Psoas muscle (tissue), 7 donors: ENCODE measurements at regions not wholly inside any gene's neighbourhood (a gene's known extent, or its start where the extent isn't known, plus 50 kb on each side); places are given as distances from the start of the nearest gene placed in this dataset.

Source experiments
- ATAC-seq, 4 donors: fragments of 200-7000 bp; cut with Tn5 transposase; one replicate each; pipeline ENCODE4 v1.9.1; 2020; ENCODE audit warnings: moderate library complexity in 3 of 4, mild to moderate bottlenecking in 2 of 4
- DNase-seq, 2 donors: peaks; one replicate each; pipeline ENCODE4 v3.0.0-alpha.2; 2020
- H3K27ac ChIP-seq: fragments of 200-600 bp; one replicate; pipeline ENCODE4 v1.8.0; 2022
- H3K27me3 ChIP-seq, 3 donors: fragments of 200-600 bp in 1 of 3; one replicate each; pipeline versions ENCODE4 v1.6.1 to v1.8.0; 2013 to 2022; ENCODE audit warnings: low read length in 2 of 3, mild to moderate bottlenecking in 2 of 3, moderate library complexity in 1 of 3; ENCODE audit not compliant: insufficient read depth in 3 of 3
- H3K36me3 ChIP-seq, 2 donors: fragments of 200-600 bp in 1 of 2; one replicate each; pipeline versions ENCODE4 v1.6.1 to v1.8.0; 2013 to 2022; ENCODE audit warnings: low read depth in 1 of 2, mild to moderate bottlenecking in 1 of 2, moderate library complexity in 1 of 2; ENCODE audit not compliant: insufficient read depth in 1 of 2
- H3K4me1 ChIP-seq: fragments of 200-600 bp; one replicate; pipeline ENCODE4 v1.8.0; 2022
- H3K4me3 ChIP-seq: fragments of 200-600 bp; one replicate; pipeline ENCODE4 v1.8.0; 2022; ENCODE audit warnings: mild to moderate bottlenecking
- H3K9me3 ChIP-seq: fragments of 200-600 bp; one replicate; pipeline ENCODE4 v1.8.0; 2022
- WGBS, 3 donors: extraction: QIAGEN DNeasy Blood & Tissue Kit; methylation state at CpG; one replicate each; pipeline versions ENCODE4 v1.1.6 to v1.1.7; 2013; 5-methylcytosine and 5-hydroxymethylcytosine counted together
- intact Hi-C, 2 donors: fragments of 100-400 bp; cut with DNase I; formaldehyde crosslinking; loops; one replicate each; pipeline versions ENCODE4 v1.11.0 to v1.14.2; 2022
- TF ChIP-seq, protein P1 (sequence below): fragments of 200-600 bp; IDR thresholded peaks from one replicate; pipeline ENCODE4 v1.8.0; 2022; ENCODE audit warnings: antibody characterized with exemption
- donor health status: healthy with polysubstance abuse.
- donor health status: DM: no; HTN: no; CAD: no; lungs with moderate emphysema.
- donor health status: Bipolar disorder and iron deficiency.
- donor health status: healthy.
- donor health status: DM: yes; HTN: yes; CAD: no.
- donor health status: DM: no; HTN: no; CAD: no.
- donor health status: DM: yes; HTN: yes; CAD: no.

DNA sequence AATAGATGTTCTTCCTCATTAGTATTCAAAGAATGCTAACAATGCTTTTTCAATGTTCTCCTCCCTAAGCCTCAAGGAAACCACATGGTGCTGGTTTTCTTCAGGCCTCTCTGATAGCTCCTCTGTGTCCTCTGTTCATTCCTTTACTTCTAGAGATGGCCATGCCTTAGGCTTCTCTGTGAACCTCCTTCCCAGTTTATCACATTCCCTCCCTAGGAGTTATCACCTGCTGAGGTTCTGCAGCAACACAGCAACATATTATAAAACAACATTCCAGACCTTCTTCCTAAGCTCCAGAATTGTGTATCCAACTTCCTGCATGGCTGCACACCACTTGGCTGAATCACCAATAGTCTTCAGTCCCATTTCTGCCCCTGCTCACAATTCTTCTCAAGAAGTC, 325.5 kb downstream of the IRS1 start:
- TF ChIP-seq, protein P1, sequence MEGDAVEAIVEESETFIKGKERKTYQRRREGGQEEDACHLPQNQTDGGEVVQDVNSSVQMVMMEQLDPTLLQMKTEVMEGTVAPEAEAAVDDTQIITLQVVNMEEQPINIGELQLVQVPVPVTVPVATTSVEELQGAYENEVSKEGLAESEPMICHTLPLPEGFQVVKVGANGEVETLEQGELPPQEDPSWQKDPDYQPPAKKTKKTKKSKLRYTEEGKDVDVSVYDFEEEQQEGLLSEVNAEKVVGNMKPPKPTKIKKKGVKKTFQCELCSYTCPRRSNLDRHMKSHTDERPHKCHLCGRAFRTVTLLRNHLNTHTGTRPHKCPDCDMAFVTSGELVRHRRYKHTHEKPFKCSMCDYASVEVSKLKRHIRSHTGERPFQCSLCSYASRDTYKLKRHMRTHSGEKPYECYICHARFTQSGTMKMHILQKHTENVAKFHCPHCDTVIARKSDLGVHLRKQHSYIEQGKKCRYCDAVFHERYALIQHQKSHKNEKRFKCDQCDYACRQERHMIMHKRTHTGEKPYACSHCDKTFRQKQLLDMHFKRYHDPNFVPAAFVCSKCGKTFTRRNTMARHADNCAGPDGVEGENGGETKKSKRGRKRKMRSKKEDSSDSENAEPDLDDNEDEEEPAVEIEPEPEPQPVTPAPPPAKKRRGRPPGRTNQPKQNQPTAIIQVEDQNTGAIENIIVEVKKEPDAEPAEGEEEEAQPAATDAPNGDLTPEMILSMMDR = no peak
- Histone ChIP-seq H3K9me3 (no peaks in the 10 kb centered on the region), H3K4me1 (peaks cover 18% of the 10 kb centered on the region), H3K4me3 (no peak overlapping the region), H3K36me3 (no peaks in the 10 kb centered on the region), H3K27me3 (no peaks in the 10 kb centered on the region), H3K27ac (no peak overlapping the region)
- ATAC-seq (no peak), DNase-seq (no peak)
- intact Hi-C loops = no loop called here

DNA sequence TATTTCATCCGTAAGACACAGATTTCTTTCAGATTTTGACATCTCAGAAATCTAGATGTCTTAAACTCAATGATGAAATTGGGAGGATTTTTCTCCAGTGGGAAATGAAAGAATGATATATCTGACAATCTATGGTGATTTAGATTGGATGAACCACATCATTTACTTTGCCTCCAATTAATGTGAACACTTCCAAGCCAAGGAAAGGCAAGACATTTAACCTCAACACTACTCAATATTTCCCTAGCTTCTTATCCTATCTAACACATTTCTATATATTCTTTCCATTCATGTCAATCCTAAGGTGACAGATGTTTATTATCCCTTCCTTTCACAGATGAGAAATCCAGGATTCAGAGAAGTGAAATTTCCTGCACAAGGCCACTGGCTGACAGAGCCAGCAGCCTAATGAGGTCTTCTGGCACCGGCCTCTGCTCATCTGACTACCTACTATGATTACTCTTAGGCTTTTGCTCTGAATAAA, 327.6 kb downstream of the IRS1 start:
- H3K27me3 ChIP-seq = no peaks in the 10 kb centered on the region
- H3K4me1 ChIP-seq = no peaks in the 10 kb centered on the region
- intact Hi-C loops = no loop called here
- ATAC-seq (no peak), DNase-seq (no peak)
- no peaks in the 10 kb centered on the region for H3K9me3 ChIP-seq
- no peak overlapping the region for H3K27ac ChIP-seq
- WGBS, 3 donors = 47 to 49% (median 48%) methylated on average over 2 of the region's 2 CpGs
- H3K36me3 ChIP-seq = no peaks in the 10 kb centered on the region
- no peak overlapping the region for H3K4me3 ChIP-seq
- TF ChIP-seq, protein P1 = no peak

DNA sequence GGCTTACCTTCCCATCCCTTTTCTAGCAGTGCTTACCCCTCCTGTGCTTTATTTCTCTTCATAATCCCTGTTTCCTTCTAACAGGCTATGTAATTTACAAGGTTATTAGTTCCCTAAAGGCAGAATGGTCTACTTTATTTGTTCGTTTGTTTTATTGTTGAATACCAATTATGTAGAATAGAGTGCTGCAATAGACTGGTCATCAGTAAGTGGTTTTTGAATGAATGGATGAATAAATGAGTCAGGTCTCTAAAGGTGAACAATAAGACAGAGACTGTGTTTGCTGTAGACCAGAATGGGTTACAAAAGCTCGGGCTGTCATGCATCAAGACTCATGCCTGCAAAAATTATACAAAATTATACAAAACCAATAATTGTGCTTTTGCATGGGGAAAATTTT, 332.0 kb downstream of the IRS1 start:
- TF ChIP-seq, protein P1 = no peak
- H3K36me3 ChIP-seq = no peaks in the 10 kb centered on the region
- ATAC-seq = no peak
- DNase-seq = no peak
- H3K4me1 ChIP-seq = no peaks in the 10 kb centered on the region
- H3K27me3 ChIP-seq = no peaks in the 10 kb centered on the region
- intact Hi-C loops = no loop called here
- WGBS, 3 donors = 82 to 92% (median 87%) methylated on average over 2 of the region's 2 CpGs
- no peak overlapping the region for H3K27ac ChIP-seq
- H3K4me3 ChIP-seq = no peak overlapping the region
- peaks cover 6% of the 10 kb centered on the region for H3K9me3 ChIP-seq

DNA sequence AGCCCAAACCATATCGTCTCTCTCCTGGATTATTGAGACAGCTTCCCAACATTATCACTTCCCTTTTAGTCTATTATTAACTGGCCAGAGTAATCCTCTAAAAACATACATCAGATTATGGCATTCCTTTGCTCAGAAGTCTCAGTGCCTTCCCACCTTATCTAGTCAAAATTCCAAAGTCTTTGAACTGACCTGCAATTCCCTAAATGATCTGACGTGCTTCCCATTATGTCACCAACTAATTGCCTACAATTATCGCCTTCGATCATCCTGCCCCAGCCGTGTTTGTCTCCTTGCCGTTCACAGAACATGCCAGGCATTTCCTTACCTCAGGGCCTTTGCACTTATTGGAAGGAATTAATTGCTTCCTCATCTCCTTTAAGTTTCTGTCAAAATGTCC, 332.4 kb downstream of the IRS1 start:
- DNase-seq (no peak), ATAC-seq (no peak)
- H3K4me3 ChIP-seq = no peak overlapping the region
- H3K9me3 ChIP-seq = peaks cover 7% of the 10 kb centered on the region
- 63 to 80% (median 72%) methylated on average over 6 of the region's 6 CpGs for WGBS, 3 donors
- intact Hi-C loops = no loop called here
- no peaks in the 10 kb centered on the region for H3K27me3 ChIP-seq
- H3K27ac ChIP-seq = no peak overlapping the region
- no peaks in the 10 kb centered on the region for H3K4me1 ChIP-seq
- TF ChIP-seq, protein P1 = no peak
- H3K36me3 ChIP-seq = no peaks in the 10 kb centered on the region

DNA sequence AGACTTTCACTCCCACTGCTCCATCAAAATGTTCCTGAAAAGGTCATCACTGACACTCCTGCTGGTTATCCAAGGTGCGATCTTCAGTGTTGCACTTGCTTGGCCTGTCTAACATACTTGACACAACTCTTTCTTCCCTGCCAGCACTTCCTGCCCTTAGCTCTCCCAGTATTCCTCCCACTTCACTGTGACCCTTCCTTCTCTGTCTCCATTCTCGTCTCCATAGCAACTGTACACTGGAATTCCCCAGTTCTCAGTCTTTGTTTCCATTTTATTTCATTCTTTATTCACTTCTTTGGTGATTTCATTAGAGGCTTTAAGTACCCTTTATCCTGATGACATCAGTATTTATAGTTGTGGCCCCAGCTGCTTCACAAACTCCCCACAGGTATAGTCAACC, 333.0 kb downstream of the IRS1 start:
- H3K4me1 ChIP-seq = no peaks in the 10 kb centered on the region
- no peaks in the 10 kb centered on the region for H3K36me3 ChIP-seq
- peaks cover 7% of the 10 kb centered on the region for H3K9me3 ChIP-seq
- no peaks in the 10 kb centered on the region for H3K27me3 ChIP-seq
- intact Hi-C loops = no loop called here
- no peak overlapping the region for H3K4me3 ChIP-seq
- 78 to 84% (median 83%) methylated on average over 2 of the region's 2 CpGs for WGBS, 3 donors
- TF ChIP-seq, protein P1 = no peak
- DNase-seq (no peak), ATAC-seq (no peak)
- H3K27ac ChIP-seq = no peak overlapping the region
